CD4-positive, alpha-beta T cell treated with Interferon alpha-2 for 1 hour (primary cell): ENCODE measurements at regions not wholly inside any gene's neighbourhood (a gene's known extent, or its start where the extent isn't known, plus 50 kb on each side); places are given as distances from the start of the nearest gene placed in this dataset.
"Not testable (repeated sequence)": the region's sequence is repeated elsewhere in the genome, so short reads cannot be mapped to it uniquely, and the experiment has no call there.

ENCODE experiments used
- DNase-seq, 2 donors: peaks; one replicate each; pipeline ENCODE4 v3.0.0-alpha.2; 2020 to 2022

- no peak for DNase-seq
Observed at GRCh38 chr13:48849515-48849914, 126.2 kb upstream of the FNDC3A start.

DNA sequence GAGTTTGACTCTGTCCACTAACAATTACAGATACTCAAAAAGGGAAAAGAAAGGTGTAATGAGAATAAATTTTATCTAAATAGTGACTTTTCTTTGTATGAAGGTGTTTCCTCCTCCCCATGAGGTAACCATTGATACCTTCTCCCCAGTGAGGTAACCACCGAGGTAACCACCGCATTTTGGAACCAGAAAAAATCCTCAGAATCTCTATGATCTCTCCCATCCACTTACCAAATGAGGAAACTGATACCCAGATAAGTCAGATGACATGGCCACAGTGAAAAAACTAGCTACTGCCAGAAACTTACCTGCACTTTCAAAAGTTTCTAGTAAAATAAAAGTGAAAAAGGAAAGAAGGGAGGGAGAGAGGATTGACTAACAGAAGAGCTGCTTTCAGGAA, 124.0 kb upstream of the FNDC3A start:
- DNase-seq = no peak

DNA sequence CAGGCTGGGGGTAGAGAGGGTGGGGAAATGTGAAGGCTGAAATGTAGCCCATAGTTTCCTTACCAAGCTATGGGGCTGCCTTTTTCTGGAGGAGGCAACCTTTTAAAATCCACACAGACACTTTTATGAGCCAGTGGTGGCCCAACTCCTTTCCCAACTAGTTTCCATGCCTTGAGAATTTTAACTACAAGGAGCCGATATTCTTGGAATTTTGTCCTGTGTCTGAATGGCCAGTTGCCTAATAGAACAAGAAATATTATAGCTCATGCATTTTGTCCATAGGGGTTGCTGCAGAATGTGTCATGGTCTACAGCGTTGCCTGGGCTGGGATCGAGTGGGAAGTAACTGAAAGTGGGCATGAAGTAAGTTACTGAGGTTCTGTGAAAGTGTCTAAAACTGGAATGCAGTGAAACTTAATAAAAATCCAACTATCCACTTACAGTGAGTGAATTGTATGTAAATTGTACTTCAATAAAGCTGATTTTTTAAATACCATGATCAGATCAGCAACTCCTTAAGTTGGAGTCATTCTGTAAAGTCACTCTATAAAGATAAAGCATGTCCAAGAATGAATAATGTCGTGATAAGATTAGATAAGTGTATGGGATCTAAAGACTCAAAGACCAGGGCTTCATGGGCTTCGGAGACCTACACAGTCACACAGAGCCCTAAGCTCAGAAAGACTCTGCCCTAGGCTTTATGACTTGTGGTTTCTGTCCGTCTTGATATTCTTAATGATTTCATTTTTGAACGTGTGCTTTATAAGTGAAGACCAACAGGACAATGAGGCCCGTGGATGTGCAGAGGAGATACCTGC, 122.6 kb upstream of the FNDC3A start:
- DNase-seq = no peak

DNA sequence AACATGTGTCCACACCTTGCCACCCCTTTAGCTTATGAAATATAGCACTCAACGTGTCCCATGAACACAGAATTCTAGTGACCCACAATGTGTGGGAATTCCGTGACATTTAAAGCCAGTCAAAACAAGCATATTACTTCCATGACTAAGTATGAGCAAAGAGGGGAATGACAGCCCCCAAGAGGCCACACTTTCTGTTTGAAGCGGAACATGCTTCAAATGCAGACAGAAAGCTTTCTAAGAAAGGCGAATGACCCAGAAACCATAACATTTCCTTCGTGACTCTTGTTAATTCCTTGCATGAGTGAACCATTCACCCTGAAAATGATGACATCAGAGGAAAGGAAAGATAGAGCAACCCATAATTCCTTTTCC, 122.0 kb upstream of the FNDC3A start:
- no peak for DNase-seq

DNA sequence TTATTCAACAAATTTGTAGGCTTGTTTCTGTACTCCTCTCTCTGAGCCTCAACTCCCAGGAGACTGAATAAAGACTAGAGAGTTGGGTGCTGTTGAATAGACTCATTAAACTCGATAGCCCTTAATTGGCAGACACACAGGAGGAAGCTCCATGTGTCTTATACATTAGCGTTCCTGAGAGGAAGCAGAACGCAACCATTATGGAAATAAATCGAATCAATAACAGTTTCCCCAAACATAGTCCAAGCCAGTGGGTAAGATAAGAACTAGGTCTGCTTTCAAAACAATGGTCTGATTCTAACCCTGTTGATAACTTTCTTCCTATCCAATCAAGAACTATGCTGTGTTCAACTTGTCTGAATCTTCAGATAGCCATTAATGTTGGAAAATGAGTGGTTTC, 118.1 kb upstream of the FNDC3A start:
- DNase-seq = no peak

GRCh38 chr13:48858122-48858902, 117.4 kb upstream of the FNDC3A start:
- no peak for DNase-seq

GRCh38 chr13:48859272-48860105, 116.2 kb upstream of the FNDC3A start:
- no peak for DNase-seq

DNA sequence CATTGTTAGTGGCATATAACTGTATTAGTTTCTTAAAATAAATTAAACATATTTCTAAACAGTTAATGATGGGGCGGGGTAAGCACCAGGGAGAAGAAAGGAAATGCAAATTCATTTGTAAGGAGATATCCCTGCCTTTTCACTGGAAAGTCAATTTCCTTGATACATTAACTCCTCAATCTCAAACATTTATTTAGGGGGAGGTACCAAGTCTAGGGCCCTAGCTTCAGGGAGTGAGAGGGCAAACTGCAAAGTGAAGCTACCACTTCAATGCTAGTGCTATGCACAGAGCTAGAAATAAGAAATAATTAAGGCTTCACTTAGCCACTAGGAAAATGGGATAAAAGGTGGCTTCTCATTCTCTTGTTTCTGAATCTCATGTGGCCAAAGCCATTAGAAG, 115.3 kb upstream of the FNDC3A start:
- no peak for DNase-seq

- no peak for DNase-seq
Observed at GRCh38 chr13:48862572-48862971, 113.1 kb upstream of the FNDC3A start.

DNA sequence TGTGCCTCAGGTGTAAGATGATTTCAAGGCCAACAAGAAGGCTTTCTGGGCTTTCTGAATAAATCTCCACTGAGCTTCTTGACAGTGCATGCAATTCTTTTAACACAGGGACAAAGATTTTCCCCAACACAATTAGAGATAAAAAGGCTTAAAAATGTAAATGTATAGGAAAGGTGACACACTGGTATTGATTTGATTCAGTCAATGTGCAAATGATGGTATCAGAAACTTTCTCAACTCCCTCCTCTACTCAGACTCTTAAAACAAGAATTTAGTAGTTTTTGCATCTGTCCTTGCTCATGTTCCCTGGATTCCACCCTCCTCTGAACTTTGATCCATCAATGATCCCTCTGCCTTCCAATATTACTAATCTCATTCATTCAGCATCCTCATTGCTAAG, 111.6 kb upstream of the FNDC3A start:
- DNase-seq = no peak

- DNase-seq = no peak
Observed at GRCh38 chr13:48866249-48866648, 109.5 kb upstream of the FNDC3A start.

DNA sequence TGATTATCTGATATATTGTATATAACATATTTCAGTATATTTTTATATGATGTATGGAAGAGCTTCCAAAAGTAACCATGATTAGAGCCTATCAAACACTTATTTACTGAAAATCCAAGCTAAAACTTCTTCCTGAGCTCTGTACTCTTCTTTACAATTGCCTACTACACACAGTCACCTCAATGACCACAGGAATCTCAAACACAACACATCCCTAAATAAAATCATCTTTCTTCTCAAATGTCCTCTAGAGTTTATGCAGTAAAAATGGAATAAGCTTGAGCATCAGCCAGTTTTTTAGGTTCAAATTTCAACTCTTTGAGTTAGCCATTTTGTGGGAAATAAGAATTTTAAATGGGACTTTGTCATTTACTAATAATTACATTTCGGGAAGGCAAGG, 102.6 kb upstream of the FNDC3A start:
- no peak for DNase-seq

DNA sequence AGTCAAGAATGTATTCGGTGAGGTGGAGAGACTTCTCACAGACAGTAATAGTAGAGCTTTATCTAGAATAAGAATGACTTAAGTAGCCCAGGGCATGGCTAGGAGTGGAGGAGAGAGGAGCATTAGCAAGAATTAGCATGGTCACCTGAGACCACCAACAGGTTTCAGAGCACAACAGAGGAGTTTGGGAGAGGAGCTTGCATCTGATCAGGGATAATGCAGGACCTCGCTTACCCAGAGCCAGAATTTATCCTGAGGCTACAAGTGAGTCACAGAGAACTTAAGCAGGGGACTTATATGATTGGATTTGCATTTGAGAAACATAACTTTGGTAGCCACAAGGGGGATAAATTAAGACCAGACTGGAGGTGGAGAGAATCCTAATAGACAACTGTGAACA, 102.1 kb upstream of the FNDC3A start:
- DNase-seq = no peak

- DNase-seq = no peak
Observed at GRCh38 chr13:48874165-48874564, 101.5 kb upstream of the FNDC3A start.

DNA sequence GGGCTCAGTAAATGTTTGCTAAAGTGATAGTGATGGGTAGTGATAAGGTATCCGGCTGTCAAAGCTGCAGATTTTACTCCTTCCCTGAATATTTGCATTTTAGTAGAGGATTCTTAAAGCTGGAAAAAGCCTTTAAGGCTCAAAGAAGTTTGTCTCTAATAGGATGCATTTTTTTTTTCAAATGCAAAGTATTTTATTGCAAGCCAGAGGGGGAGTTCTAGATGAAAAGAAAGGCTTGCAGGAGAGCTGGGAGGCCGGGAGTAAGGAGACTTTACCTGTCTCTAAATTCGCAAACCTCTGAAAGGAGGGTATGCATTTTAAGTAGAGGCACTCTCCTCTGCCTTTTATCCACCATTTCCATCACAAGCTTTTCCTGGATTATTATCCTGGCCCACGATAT, 100.7 kb upstream of the FNDC3A start:
- DNase-seq = no peak

DNA sequence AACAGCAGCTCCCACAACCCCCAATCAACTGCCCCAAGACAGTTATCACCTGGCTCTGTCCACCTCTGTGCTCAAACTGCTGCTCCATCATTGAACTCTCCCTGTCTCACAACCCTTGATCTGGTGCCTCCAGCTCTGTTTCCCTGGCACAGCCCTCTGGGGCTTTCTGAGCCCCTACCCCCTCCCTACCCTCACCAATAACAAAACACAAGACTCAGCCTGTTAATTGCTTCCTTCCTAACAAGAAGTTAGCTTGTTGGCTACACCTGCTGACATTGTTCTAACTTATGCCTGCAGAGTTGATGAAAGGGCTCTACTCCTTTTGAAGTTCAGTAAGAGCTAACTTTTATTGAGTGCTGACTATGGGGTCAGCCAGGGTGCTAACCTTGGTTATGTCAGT, 99.4 kb upstream of the FNDC3A start:
- DNase-seq = no peak

DNA sequence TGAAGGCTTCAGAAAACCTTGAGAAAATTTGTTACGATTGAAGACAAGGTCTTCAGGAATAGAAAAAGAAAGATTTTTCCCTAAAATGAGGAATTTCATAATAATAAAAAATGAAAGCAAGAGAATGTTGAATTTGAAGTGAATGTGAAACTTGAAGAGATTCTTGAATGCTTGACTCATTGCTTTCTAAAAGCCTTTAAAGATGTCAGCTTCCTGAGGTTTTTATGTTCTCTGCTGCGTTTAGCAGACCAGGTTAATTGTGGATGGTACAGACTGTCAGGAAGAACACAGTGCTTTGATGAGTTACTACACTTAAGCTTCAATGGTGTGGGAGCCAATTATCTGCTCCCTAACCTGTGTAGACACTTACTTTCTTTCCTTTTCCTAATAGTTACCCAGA, 96.3 kb upstream of the FNDC3A start:
- no peak for DNase-seq

- no peak for DNase-seq
Observed at GRCh38 chr13:48879854-48880253, 95.9 kb upstream of the FNDC3A start.

DNA sequence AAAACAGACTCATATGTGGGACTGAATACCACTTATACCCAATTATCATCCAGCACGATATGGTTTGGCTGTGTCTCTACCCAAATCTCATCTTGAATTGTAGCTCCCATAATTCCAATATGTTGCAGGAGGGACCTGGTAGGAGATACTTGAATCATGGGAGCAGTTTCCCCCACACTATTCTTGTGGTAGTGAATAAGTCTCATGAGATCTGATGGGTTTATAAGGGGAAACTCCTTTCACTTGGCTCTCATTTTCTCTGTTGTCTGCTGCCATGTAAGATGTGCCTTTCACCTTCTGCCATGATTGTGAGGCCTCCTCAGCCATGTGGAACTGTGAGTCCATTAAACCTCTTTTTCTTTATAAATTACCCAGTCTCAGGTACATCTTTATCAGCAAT, 91.9 kb upstream of the FNDC3A start:
- not testable (repeated sequence) for DNase-seq

DNA sequence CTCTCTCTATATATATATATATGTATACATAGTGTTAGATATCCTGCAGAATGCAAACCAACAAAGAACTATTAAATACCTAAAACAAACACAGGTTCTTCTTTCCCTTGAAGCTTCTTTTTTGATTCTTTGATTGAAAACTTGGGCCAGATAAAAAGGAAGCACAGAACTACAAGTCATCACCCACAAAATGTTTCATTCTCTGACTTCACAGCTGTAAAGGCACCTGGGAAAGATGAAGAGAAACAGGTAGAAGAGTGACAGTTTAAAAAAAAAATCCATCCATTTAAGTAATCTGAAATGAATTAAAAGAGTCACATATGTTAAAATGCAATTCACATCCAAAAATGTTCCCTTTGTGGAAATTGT, 90.7 kb upstream of the FNDC3A start:
- no peak for DNase-seq

DNA sequence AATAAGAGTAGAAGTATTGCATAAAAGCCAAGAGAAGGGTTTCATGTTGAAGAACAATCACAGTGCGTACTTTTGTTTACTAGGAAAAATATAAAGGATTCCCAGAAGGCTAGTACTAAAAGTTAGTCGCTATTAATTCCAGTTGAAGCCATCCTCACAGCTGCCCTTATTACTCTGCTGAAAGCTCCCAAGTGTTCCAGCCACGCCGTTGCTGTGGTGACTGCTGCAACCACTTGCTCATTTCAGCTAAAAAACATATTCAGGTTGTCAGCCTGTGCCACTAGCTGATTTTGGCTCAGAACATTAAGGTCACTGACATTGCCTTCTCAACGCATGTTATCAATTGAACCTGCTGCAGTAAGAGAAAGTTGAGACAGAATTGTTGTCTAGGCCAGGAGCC, 87.1 kb upstream of the FNDC3A start:
- no peak for DNase-seq

- no peak for DNase-seq
Observed at GRCh38 chr13:48890391-48890790, 85.3 kb upstream of the FNDC3A start.

GRCh38 chr13:48891586-48891985, 84.1 kb upstream of the FNDC3A start:
- DNase-seq = no peak
